ENCODE measurements at regions not wholly inside any gene's neighbourhood (a gene's known extent, or its start where the extent isn't known, plus 50 kb on each side); places are given as distances from the start of the nearest gene placed in this dataset.

DNA sequence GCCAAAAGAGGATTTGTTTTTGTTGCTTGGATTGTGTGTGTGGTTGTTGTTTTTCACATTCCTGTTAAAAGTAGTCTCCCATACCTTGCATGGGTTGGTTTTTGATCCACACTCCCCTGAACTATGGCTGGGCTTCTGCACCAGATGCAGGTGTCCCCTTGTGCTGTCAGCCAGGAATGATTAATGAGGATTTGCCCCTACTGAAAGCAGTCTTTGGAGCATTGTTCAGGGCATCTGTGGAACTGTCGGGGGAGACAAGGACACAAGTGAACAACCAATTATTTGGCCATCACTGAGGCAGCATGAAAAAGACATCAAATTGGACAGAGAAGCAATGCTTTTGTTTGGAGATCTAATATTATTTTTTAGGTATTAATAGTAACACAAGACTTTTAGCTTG, 373.2 kb upstream of the MMS22L start:
- TF ChIP-seq, protein P1, sequence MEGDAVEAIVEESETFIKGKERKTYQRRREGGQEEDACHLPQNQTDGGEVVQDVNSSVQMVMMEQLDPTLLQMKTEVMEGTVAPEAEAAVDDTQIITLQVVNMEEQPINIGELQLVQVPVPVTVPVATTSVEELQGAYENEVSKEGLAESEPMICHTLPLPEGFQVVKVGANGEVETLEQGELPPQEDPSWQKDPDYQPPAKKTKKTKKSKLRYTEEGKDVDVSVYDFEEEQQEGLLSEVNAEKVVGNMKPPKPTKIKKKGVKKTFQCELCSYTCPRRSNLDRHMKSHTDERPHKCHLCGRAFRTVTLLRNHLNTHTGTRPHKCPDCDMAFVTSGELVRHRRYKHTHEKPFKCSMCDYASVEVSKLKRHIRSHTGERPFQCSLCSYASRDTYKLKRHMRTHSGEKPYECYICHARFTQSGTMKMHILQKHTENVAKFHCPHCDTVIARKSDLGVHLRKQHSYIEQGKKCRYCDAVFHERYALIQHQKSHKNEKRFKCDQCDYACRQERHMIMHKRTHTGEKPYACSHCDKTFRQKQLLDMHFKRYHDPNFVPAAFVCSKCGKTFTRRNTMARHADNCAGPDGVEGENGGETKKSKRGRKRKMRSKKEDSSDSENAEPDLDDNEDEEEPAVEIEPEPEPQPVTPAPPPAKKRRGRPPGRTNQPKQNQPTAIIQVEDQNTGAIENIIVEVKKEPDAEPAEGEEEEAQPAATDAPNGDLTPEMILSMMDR (IDR thresholded peaks at IDR 0.05) = no peak
- no peak for TF ChIP-seq EP300 (IDR thresholded peaks at IDR 0.05)
